GM18507 (cell line): ENCODE measurements at regions not wholly inside any gene's neighbourhood (a gene's known extent, or its start where the extent isn't known, plus 50 kb on each side); places are given as distances from the start of the nearest gene placed in this dataset.

Source experiments
- DNase-seq: peaks from one replicate; pipeline ENCODE4 v3.0.0; 2011; ENCODE audit warnings: low read depth; ENCODE audit not compliant: insufficient read length; ENCODE audit errors: extremely low spot score
- FAIRE-seq: peaks from 2 replicates; lab custom pipeline; 2011; peaks lifted over from hg19 to GRCh38; lab: Jason Lieb, UNC

DNA sequence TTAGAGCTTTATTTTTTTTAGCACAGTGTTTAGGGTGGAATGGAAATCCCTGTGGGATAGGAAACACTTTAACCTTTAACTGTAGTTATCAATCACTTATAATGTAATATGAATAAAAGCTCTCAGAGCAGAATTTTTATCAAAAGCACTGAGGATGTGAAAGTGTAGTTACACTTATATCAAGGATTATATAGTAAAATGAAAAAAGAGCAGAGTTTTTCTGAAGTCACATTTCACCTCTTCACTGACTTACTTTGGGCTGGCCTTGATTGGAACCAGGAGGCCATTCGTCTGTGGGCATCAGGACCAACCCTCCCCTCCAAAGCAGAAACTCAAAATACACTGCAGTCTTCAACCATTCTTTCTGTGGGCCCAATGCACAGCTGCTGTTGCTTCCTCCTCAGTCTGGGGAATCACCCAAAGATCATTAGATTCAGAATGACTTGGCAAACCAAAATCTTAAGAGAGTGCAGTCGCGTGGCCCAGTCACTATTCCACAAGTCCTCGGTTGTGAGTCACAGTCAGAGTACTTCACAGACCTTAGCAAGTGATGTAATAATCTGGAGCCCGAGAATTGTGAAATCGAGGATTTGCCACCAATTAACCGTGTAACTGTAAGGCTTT, 132.6 kb upstream of the COL8A1 start:
- FAIRE-seq, result peak; percentile 97
- peak; percentile 42 for DNase-seq

GRCh38 chr3:99505200-99505599, 133.2 kb upstream of the COL8A1 start:
- DNase-seq (no peak), FAIRE-seq (peak; percentile 31)

GRCh38 chr3:99504258-99504657, 134.1 kb upstream of the COL8A1 start:
- FAIRE-seq, result no peak
- DNase-seq, result no peak

DNA sequence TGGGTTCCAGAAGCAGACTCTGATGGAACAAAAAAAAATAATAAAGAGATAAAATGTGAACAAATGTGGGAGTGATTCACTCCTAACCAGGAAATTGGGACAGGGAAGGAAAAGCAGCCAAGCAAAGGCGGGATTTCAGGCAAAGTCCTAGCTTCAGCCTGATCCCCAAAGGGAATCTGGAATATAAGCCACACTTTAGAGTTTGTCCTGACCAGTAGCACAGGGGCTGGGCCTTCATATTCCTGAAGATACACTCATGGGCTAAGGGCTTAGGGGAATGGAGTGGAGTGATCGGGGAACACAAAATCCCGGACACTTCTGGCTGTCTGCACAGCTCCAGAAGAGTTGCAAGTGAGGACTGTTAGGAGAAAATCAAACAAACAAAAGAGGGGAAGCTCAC, 135.0 kb upstream of the COL8A1 start:
- FAIRE-seq (no peak), DNase-seq (no peak)

DNA sequence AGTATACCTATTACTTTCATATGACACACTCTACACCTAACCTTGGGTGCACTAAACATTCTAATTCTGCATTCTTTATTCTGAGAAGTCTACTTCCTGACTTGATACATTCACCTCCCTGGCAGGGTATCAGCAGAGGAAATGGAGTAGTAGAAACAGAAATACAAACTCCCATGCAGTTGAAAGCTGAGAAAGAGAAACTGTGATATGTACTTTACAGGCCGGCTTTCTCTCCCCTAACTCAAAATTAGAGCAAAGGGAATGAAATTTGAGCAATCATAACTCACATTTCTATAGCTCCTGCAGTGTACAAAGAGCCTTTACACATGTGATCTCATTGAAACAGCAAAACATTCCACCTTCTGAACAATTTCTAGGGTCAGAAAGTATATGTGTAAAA, 135.5 kb upstream of the COL8A1 start:
- DNase-seq (no peak), FAIRE-seq (no peak)

DNA sequence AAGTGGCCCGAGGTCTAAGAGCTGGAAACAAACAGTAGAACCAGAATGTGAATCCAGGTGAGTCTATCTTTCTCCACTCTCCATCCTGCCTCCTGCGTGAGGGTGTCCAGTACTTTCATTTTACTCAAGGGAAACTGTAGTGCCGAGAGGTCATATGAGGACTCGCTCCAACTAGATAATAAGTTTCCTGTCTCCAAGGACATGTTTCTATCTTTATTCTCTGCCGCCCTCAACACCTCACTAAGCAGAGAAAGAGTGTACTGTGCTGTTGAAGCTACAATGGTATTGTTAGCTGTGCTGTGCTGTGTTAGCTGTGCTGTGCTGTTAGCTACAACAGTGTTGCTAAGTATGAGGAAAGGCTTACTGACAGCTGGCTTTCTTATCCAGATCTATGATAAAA, 137.9 kb upstream of the COL8A1 start:
- no peak for DNase-seq
- no peak for FAIRE-seq

DNA sequence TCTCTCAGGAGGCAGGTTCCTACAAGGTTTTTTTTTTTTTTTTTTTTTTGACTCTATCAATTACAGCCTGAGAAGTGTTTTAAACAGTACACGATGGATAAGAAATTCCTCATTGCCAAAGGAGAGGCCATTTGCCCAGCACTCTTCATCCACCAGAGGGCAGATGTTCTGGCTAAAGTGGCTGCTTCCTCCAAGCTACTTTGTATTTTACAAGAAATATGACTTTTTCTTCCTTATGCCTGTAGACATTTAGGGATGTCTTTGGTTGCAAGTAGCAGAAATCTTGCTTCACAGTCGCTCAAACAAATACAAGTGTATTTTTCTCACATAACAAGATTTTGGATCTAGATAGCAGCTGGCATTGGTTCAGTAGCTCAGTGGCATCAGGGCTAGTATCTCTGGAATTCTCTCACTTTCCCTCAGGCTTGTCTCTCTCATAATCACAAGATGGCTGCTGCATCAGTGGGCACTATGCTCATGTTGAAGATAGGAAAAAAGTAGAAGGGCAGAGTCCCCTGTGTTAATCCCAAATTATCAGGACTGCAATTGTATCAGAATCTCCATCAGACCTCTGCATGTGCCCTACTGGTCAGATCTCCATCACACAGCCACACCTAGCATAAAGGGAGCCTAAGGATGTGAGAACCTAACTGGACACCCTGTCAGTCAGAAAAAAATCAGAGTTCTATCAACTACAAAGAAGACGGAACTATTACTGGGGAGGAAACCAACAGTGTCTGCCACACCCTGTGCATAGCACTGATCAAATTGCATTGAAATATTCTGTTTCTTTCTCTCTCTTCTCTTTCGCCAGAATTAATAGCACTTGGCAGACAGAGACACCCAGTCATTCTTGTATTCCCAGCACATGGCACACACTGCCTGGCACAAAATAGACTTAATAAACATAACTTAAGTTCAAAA, 138.9 kb upstream of the COL8A1 start:
- FAIRE-seq (peak; percentile 56), DNase-seq (no peak)

DNA sequence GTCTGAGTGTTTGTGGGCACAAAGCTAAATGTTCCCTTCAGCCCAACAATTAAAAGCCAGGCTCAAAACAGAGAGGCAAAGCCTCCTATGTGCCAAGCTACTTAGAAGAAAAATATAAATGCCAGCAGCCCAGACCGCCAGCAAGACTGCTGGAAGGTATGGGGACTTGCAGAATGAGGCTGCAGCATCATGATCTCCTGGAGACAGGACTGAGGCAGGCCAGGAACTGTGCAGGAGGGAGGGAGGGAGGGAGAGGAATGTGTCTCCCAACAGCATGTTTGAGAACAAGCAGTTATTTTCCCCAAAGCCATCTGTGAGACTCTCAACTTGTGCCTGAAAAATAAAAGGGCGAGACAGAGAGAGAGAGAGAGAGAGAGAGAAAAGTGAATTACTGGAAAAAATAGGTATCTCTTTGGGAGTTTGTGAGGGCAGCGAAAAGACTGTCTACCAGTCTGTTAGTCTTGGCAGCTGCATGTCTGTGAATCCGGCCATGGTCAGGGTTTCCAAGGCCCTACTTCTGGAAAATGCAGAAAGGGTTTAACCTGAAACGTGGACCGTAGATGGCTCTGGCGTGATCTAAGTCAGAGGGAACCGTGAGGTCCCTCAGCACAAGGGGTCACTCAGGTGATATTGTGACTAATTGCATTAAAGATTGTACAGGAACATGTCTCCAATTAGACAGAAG, 139.7 kb upstream of the COL8A1 start:
- FAIRE-seq (no peak), DNase-seq (no peak)

DNA sequence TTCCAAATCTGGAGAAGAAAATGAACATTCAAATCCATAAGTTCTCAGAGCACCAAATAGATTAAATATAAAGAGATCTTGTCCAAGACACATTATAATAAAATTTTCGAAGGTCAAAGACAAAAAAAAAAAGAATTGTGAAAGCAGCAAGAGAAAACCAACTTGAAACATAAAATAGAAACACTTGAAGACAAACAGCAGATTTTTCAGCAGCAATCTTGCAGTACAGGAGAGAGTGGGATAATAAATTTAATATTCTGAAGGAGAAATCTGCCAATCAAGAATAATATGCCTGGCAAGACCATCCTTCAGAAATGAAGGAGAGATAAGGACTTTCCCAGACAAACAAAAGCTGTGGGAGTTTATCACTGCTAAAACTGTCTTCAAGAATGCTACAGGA, 150.5 kb upstream of the COL8A1 start:
- no peak for DNase-seq
- FAIRE-seq, result no peak

DNA sequence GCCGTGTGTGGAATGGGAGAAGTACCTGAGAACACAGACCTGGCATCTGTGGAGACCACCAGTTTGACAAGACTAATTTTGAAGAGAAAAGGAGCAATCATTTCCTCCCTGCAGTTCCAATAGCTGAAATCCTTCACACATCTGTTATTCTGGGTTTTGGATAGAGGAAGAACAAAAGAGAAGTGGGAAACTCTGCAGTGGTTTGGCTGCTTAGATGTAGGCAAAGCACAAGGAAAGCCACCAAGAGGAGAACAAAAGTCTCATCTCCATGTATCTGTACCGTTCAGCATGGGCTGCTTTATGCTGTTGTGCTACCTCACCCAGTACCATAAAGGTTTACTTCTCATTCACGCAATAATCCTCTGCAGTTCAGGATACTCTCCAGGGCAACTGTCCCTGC, 153.1 kb upstream of the COL8A1 start:
- no peak for DNase-seq
- no peak for FAIRE-seq

DNA sequence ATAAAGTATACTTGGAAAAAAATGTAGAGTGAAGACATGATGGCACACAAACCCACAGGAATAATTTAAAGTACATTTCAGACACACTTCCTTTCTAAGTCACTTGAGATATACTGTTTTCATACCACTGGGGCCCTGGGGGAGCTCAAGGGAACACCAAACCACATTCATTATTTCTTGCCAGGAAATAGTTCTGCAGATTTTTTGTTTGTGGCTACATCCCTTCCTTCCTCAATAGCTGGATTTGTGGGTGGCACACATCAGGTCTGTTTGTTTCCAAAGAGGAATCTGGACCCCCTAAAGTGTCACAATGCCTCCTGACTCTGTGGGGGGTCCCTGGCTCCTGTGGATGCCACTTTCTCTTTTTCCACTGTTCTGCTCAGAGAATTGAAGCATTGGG, 153.5 kb upstream of the COL8A1 start:
- FAIRE-seq (no peak), DNase-seq (no peak)

DNA sequence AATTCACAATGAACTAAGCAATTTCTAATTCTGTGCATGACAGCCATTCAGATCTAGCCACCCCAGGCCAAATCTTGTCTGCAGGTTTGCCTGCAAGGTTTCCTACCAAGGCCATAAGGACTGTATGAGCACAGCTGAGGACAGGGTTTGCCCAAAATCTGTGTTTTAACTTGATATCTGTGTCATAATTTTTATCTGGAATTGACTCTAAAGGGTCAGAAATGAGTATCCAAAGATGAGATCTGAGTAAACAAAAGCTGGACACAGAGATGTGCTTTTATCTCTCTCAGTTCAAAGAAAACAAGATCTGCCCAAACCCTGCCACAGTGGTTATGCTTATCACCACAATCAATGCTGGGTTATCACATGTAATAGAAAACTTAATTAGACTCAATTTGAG, 154.6 kb upstream of the COL8A1 start:
- no peak for FAIRE-seq

DNA sequence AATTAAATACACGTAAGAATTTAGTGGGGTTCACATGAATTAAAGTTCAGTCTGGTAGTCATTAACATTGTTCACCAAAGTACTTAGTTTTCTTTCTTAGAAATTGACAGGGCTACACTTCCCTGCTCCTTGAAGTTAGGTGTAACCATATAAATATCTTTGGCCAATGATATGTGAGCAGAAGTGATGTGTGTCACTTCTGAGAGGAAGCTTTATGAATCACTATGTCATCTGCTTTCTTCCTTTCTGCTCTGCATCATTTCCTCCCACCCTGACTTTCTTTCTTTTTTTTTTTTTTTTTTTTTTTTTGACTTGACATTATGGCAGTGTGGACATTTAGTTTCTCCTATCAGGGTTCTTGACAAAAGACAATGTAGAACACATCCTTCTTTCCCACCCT, 156.2 kb upstream of the COL8A1 start:
- FAIRE-seq (no peak), DNase-seq (no peak)

More for the DNA sequence above, 154.6 kb upstream of the COL8A1 start:
- no peak for DNase-seq

DNA sequence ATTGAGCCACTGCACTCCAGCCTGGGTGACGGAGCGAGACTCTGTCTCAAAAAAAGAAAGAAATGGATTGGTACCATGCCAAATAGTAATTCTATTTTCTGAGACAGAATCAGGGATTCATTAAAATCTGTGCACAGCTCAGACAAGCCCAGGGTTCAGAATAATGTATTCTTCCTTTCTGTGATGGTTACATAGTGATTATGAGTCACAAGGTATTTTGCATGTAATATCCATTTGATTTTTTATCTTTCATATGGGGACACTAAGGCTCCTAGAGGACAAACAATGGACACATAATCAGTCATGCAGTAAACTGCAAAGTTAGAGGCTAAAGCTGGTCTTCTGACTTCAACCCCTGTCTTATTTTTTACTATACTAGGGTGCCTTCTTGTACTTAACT, 156.8 kb upstream of the COL8A1 start:
- no peak for DNase-seq
- no peak for FAIRE-seq

DNA sequence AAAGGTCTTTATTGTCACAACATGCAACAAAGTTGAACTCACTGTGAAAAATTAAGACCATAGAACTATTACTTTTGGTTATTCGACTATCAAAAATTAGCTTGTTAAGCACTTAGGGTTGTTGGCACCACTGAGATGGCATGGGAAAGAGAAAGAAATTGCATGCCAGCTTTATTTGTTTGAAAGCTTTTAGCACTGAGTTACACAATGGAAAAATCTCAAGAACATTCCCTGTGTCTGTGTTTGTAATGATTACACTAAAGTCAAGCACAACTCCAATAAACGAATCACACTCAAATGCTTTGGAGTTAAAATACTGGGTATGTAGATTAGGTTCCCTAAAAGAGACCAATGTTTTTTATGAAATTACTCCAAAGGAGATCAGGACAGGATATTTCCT, 158.6 kb upstream of the COL8A1 start:
- DNase-seq (no peak), FAIRE-seq (no peak)

DNA sequence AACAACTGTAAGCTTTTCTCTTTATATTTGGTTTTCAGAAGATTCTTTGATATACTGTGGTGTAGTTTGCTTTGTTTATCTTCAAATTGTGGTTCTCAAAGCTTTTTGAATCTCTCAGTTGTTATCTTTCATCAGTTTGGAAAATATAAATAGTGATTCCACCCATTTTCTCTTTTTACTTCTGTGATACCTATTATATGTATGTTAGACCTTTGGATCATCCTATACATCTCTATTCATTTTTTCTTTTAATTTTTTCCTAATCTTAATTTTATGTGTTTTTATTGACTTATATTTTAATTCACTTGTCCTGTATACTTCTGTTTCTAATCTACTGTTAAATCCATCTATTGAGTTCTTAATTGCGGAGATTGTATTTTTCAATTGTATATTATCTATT, 160.7 kb upstream of the COL8A1 start:
- DNase-seq (no peak), FAIRE-seq (no peak)

- no peak for DNase-seq
- FAIRE-seq, result no peak
Measured at GRCh38 chr3:99475229-99475628, 163.2 kb upstream of the COL8A1 start.

GRCh38 chr3:99474776-99475175, 163.6 kb upstream of the COL8A1 start:
- DNase-seq (no peak), FAIRE-seq (no peak)

DNA sequence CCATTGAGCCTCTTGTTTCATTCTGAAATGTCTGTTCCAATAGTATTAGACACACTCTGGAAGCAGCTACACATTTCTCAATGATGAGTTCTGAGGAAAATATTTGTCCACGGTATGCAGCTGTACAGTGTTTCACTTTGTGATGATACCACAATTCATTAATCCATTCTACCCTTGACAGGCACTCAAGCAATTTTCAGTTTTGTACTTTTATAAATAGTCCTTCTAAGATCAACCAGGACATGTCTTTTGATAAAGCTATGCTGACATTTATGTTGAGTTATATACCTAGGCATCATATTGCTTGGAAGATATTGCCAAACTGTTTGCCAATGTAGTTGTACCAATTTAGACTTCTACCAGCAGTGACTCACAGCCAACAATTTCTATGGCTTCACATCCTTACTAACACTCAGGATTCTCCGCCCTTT, 165.1 kb upstream of the COL8A1 start:
- DNase-seq (no peak), FAIRE-seq (no peak)

DNA sequence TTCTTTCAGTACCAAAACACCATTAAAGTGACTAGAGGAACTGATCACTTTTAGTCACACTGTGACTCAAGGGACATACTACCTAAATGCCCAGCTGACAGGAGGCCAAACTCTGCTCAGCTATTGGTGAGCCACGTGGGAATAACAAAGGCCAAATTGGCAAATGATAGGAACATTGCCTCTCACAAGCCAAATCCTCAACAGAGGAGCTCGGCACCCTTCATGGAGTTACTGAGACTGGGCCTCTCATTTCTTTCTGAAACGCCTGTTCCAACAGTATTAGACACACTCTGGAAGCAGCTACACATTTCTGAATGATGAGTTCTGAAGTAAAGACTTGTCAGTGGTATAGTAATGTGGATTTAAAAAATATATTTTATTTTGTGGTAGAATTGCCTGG, 166.0 kb upstream of the COL8A1 start:
- DNase-seq (no peak), FAIRE-seq (no peak)
